Caco-2 (cell line): ENCODE measurements at regions not wholly inside any gene's neighbourhood (a gene's known extent, or its start where the extent isn't known, plus 50 kb on each side); places are given as distances from the start of the nearest gene placed in this dataset.

ENCODE experiments used
- BruUV-seq: library from RNA; stranded (reverse); fragments of 400-500 nt; replicated peaks from 2 replicates; lab custom pipeline; 2021; lab: Mats Ljungman, UMichigan
- CTCF ChIA-PET: fragments of 300-600 bp; sonication (Branson Sonifier 250); formaldehyde crosslinking; loops from one replicate; lab custom pipeline; 2022; ENCODE audit warnings: antibody characterized with exemption; lab: Charles Lee
- POLR2A ChIA-PET: fragments of 300-600 bp; sonication (Branson Sonifier 250); formaldehyde crosslinking; loops from one replicate; lab custom pipeline; 2022; ENCODE audit warnings: antibody characterized with exemption; lab: Charles Lee
- DNase-seq, 2 experiments: peaks; one replicate each; pipeline versions ENCODE4 v3.0.0 to v3.0.0-alpha.2; 2020 to 2022
- H3K27me3 ChIP-seq: replicated peaks from 2 replicates; pipeline ENCODE4 v1.6.0; 2011; ENCODE audit warnings: low read length; ENCODE audit not compliant: control insufficient read depth, insufficient read depth
- H3K36me3 ChIP-seq: 2 replicates; pipeline ENCODE4 v1.5.1; 2011; ENCODE audit warnings: low read length; ENCODE audit not compliant: control insufficient read depth, insufficient read depth
- H3K4me1 ChIP-seq: fragments of 250-450 bp; sonication (Bioruptor Pico); 2 replicates; pipeline ENCODE4 v1.5.1; 2020; ENCODE audit warnings: mild to moderate bottlenecking
- H3K4me3 ChIP-seq: 2 replicates; pipeline ENCODE4 v1.5.1; 2011; ENCODE audit warnings: low read depth, mild to moderate bottlenecking, control low read depth, low read length
- H3K9me3 ChIP-seq: fragments of 250-450 bp; sonication (Bioruptor Pico); 2 replicates; pipeline ENCODE4 v1.5.1; 2020; ENCODE audit warnings: mild to moderate bottlenecking, moderate library complexity
- H3K27ac Mint-ChIP-seq: one replicate; pipeline ENCODE4 v1.8.0; 2022; ENCODE audit warnings: mixed read lengths; ENCODE audit not compliant: unreplicated experiment
- H3K27me3 Mint-ChIP-seq: one replicate; pipeline ENCODE4 v1.8.0; 2022; ENCODE audit warnings: mixed read lengths; ENCODE audit not compliant: insufficient read depth, unreplicated experiment
- H3K36me3 Mint-ChIP-seq: one replicate; pipeline ENCODE4 v1.8.0; 2022; ENCODE audit warnings: mild to moderate bottlenecking, mixed read lengths; ENCODE audit not compliant: insufficient read depth, unreplicated experiment
- H3K4me1 Mint-ChIP-seq: one replicate; pipeline ENCODE4 v1.8.0; 2022; ENCODE audit warnings: low read depth, mixed read lengths; ENCODE audit not compliant: unreplicated experiment
- H3K4me3 Mint-ChIP-seq: one replicate; pipeline ENCODE4 v1.8.0; 2022; ENCODE audit warnings: mild to moderate bottlenecking, moderate library complexity, mixed read lengths; ENCODE audit not compliant: unreplicated experiment
- H3K9me3 Mint-ChIP-seq: one replicate; pipeline ENCODE4 v1.8.0; 2022; ENCODE audit warnings: mixed read lengths; ENCODE audit not compliant: unreplicated experiment
- intact Hi-C: fragments of 100-400 bp; cut with micrococcal nuclease; formaldehyde crosslinking; loops from one replicate; pipeline ENCODE4 v1.10.0; 2022; ENCODE audit not compliant: unreplicated experiment
- TF ChIP-seq, protein P1 (sequence below), 2 experiments: fragments of 200-600 bp in 1 of 2; IDR thresholded peaks; 1 replicate in 1 of 2; 2 replicates in 1 of 2; pipeline versions ENCODE4 v1.5.1 to v1.8.0; 2011 to 2022; ENCODE audit warnings: antibody characterized with exemption in 1 of 2, control low read depth in 1 of 2, inconsistent platforms in 1 of 2, low read depth in 1 of 2, low read length in 1 of 2, mild to moderate bottlenecking in 1 of 2, moderate library complexity in 1 of 2; ENCODE audit not compliant: insufficient read depth in 1 of 2, severe bottlenecking in 1 of 2, unreplicated experiment in 1 of 2

DNA sequence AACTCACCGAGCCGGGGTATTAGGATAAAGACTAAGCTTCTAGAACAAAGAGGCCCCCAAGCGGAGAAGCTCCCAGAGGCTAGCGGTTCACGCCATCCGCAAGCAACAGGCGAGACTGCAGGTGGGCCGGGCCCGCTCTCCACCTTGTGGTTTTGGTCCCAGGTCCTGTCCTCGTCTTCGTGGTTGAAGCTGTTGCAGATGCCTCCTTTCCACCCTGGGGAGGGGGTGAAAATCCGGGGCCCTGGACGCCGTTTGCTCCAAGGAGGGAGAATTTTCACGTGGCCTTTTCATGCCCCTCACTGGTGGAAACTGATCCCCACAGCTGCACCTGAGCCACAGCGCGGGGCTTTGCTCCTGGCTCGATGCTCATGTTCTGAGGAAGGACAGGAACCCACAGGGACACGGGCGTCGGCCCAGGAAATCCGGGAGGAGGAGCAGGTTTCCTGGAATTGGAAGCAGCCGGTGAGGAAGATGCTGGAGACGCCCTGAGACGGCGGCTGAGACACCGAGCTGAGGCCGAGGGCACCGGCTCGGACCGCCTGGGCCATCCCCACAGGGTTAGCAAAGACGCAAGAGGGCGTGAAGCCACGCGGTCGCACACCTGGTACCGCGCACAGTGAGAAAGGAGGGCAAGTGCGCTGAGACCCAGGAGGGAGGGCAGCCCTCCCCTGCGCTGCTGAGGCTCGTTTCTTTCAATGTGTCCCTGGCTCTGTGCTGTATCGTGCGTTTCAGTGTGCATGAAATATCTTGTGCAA lies 54.7 kb upstream of the SALL3 start:
- POLR2A ChIA-PET = no interaction called here

DNA sequence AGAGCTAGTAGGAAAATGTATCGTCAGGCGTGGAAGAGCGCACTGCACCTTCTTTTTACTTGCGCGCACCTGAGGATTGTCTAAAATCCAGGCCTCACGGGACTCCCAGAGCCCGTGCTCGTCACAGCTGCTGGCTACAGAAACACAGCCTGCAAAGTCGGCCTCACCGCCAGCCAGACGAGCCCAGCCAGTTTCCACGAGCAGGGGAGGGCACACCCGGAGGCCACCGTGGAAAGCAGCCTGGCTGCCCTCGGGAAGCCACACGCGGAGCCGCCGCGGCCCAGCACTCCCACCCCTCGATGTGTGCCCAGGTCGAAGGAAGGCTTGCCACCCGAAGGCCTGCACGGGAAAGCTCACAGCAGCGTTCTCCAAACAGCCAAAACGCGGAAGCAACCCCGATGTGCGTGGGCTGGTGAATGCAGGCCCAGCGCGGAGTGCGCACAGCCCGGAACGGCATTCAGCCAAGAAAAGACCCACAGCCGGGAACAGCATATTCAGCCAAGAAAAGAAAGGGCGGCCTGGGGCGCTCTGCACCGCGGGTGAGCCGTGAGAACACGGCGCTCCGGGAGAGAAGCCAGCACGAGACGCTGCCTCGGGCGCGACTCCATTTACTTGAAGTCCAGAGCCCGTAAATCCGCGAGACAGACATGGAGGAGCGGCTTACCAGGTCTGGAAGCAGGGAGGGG lies 53.9 kb upstream of the SALL3 start:
- CTCF ChIA-PET = no interaction called here
- no peak overlapping the region for H3K27ac Mint-ChIP-seq
- Histone ChIP-seq H3K4me1 (no peaks in the 10 kb centered on the region), H3K36me3 (no peaks in the 10 kb centered on the region), H3K9me3 (no peaks in the 10 kb centered on the region), H3K4me3 (no peak overlapping the region), H3K27me3 (no peaks in the 10 kb centered on the region)
- no peak for DNase-seq
- H3K9me3 Mint-ChIP-seq = no peaks in the 10 kb centered on the region
- H3K4me1 Mint-ChIP-seq = no peaks in the 10 kb centered on the region
- H3K27me3 Mint-ChIP-seq = peaks cover 3% of the 10 kb centered on the region
- BruUV-seq = no TSS peak
- H3K36me3 Mint-ChIP-seq = no peaks in the 10 kb centered on the region
- POLR2A ChIA-PET = no interaction called here
- no peak overlapping the region for H3K4me3 Mint-ChIP-seq
- TF ChIP-seq, protein P1, sequence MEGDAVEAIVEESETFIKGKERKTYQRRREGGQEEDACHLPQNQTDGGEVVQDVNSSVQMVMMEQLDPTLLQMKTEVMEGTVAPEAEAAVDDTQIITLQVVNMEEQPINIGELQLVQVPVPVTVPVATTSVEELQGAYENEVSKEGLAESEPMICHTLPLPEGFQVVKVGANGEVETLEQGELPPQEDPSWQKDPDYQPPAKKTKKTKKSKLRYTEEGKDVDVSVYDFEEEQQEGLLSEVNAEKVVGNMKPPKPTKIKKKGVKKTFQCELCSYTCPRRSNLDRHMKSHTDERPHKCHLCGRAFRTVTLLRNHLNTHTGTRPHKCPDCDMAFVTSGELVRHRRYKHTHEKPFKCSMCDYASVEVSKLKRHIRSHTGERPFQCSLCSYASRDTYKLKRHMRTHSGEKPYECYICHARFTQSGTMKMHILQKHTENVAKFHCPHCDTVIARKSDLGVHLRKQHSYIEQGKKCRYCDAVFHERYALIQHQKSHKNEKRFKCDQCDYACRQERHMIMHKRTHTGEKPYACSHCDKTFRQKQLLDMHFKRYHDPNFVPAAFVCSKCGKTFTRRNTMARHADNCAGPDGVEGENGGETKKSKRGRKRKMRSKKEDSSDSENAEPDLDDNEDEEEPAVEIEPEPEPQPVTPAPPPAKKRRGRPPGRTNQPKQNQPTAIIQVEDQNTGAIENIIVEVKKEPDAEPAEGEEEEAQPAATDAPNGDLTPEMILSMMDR (IDR thresholded peaks at IDR 0.05; ENCODE audit: insufficient read depth in 1 of 2, low read depth in 1 of 2, low read length in 1 of 2, severe bottlenecking in 1 of 2, unreplicated experiment in 1 of 2) = no peak
- intact Hi-C loops = no loop called here

More for the DNA sequence above, 54.7 kb upstream of the SALL3 start:
- Mint-ChIP-seq H3K9me3 (no peaks in the 10 kb centered on the region), H3K4me1 (no peaks in the 10 kb centered on the region), H3K27me3 (peaks cover under 1% of the 10 kb centered on the region), H3K4me3 (no peak overlapping the region), H3K27ac (no peak overlapping the region), H3K36me3 (no peaks in the 10 kb centered on the region)
- CTCF ChIA-PET = no interaction called here
- no peaks in the 10 kb centered on the region for H3K36me3 ChIP-seq
- H3K4me3 ChIP-seq = no peak overlapping the region
- intact Hi-C loops = no loop called here
- H3K4me1 ChIP-seq = no peaks in the 10 kb centered on the region
- no TSS peak for BruUV-seq
- TF ChIP-seq, protein P1 (IDR thresholded peaks at IDR 0.05; ENCODE audit: insufficient read depth in 1 of 2, low read depth in 1 of 2, low read length in 1 of 2, severe bottlenecking in 1 of 2, unreplicated experiment in 1 of 2) = no peak
- no peaks in the 10 kb centered on the region for H3K27me3 ChIP-seq
- no peak for DNase-seq
- no peaks in the 10 kb centered on the region for H3K9me3 ChIP-seq

- H3K27me3 Mint-ChIP-seq = peaks cover 3% of the 10 kb centered on the region
- Histone ChIP-seq H3K4me1 (no peaks in the 10 kb centered on the region), H3K27me3 (no peaks in the 10 kb centered on the region), H3K4me3 (no peak overlapping the region), H3K36me3 (no peaks in the 10 kb centered on the region), H3K9me3 (no peaks in the 10 kb centered on the region)
- ChIA-PET CTCF (no interaction called here), POLR2A (no interaction called here)
- no peak overlapping the region for H3K27ac Mint-ChIP-seq
- BruUV-seq = no TSS peak
- H3K9me3 Mint-ChIP-seq = no peaks in the 10 kb centered on the region
- DNase-seq = no peak
- TF ChIP-seq, protein P1 (IDR thresholded peaks at IDR 0.05; ENCODE audit: insufficient read depth in 1 of 2, low read depth in 1 of 2, low read length in 1 of 2, severe bottlenecking in 1 of 2, unreplicated experiment in 1 of 2) = no peak
- no peaks in the 10 kb centered on the region for H3K4me1 Mint-ChIP-seq
- intact Hi-C loops = no loop called here
- H3K36me3 Mint-ChIP-seq = no peaks in the 10 kb centered on the region
- no peak overlapping the region for H3K4me3 Mint-ChIP-seq
Observed at GRCh38 chr18:78926243-78926615, 53.4 kb upstream of the SALL3 start.
